VCaP (cell line): ENCODE measurements at regions not wholly inside any gene's neighbourhood (a gene's known extent, or its start where the extent isn't known, plus 50 kb on each side); places are given as distances from the start of the nearest gene placed in this dataset.

Source experiments
- H3K27ac ChIP-seq: fragments of 450-650 bp; 2 replicates; pipeline ENCODE4 v1.5.1; 2017
- CTCF ChIP-seq: fragments of 450-650 bp; conservative IDR thresholded peaks from 2 replicates; pipeline ENCODE4 v1.5.1; 2017; ENCODE audit warnings: mild to moderate bottlenecking, moderate library complexity

GRCh38 chr1:38693031-38693430 lies 166.5 kb downstream of the RRAGC start:
- TF ChIP-seq CTCF: no peak
- H3K27ac ChIP-seq: no peak overlapping the region

- TF ChIP-seq CTCF: no peak
- no peak overlapping the region for H3K27ac ChIP-seq
Observed at GRCh38 chr1:38690790-38691449, 168.7 kb downstream of the RRAGC start.

- TF ChIP-seq CTCF: no peak
- no peak overlapping the region for H3K27ac ChIP-seq
Observed at GRCh38 chr1:38686927-38687255, 172.7 kb downstream of the RRAGC start.

GRCh38 chr1:38686167-38686926 lies 173.2 kb downstream of the RRAGC start:
- H3K27ac ChIP-seq: no peak overlapping the region
- TF ChIP-seq CTCF: no peak

- TF ChIP-seq CTCF: no peak
- H3K27ac ChIP-seq: no peak overlapping the region
Observed at GRCh38 chr1:38685388-38685787, 174.2 kb downstream of the RRAGC start.

GRCh38 chr1:38680801-38681510 lies 178.6 kb downstream of the RRAGC start:
- no peak overlapping the region for H3K27ac ChIP-seq
- no peak for TF ChIP-seq CTCF

- H3K27ac ChIP-seq: no peak overlapping the region
- TF ChIP-seq CTCF: no peak
Observed at GRCh38 chr1:38677756-38678155, 181.8 kb downstream of the RRAGC start.
